ENCODE measurements at regions not wholly inside any gene's neighbourhood (a gene's known extent, or its start where the extent isn't known, plus 50 kb on each side); places are given as distances from the start of the nearest gene placed in this dataset.
A peak's percentile ranks its signal among the peaks of the same experiment; 100 is the strongest.

DNA sequence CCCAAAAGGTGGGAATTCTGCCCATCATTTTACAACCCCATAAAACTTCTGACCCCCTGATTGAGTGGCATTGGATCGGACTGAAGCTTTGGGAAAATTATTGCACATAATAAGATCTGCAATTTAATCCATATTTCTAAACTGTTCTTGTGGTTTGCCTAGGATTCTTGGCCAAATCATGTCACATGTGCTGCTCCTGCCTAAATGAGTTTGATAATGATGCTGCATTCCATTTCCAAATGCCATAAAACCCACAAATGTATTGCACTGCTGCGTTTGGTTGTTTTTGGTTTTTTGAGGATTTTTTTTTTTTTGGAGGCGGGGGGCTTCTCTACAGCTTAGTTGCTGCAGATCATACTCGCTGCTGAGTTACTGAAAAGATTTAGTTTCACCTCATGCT lies 153.6 kb downstream of the QDPR start:
- Mint-ChIP-seq H3K27ac (no peak overlapping the region), H3K36me3 (no peaks in the 10 kb centered on the region), H3K9me3 (peaks cover 0 to 10% of the 10 kb centered on the region in 2 donors)
- DNase-seq (ENCODE audit: low spot score in 2 of 2) (no peak), ATAC-seq (no peak)

DNA sequence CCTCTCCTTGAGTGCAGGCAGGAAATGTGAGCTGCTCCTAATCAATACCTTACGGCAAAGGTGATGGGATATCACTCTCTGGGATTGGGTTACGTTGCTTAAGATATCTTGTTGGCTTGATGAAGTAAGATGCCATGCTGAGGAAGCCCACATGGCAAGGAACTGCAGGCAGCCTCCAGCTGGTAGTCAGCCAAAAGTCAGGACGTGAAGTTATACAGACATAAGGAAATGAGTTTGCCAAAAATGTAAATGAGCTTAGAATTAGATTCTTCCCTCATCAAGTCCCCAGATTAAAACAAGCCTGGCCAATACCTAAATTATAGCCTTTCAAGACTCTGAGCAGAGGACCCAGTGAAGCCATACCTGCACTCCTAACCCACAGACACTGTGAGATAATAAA lies 155.0 kb downstream of the QDPR start:
- H3K36me3 Mint-ChIP-seq = no peaks in the 10 kb centered on the region
- peaks cover 0 to 10% of the 10 kb centered on the region in 2 donors for H3K9me3 Mint-ChIP-seq
- no peak overlapping the region for H3K27ac Mint-ChIP-seq
- DNase-seq (ENCODE audit: low spot score in 2 of 2) = no peak
- ATAC-seq = no peak

DNA sequence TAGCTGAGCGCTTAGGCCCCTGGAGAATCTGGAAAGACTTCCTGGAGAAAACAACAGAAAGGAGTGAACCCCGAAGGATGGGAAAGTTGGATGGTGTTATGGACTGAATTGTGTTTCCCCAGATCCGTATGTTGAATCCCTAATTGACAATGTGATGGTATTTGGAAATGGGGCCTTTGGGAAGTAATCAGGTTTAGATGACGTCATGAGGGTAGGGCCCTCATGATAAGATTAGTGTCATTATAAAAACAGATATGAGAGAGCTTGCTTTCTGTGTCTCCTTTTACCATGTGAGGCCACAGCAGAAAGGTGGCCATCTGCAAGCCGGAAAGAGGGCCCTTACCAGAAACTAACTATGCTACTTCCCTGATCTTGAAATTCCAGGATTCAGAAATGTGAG lies 159.5 kb downstream of the QDPR start:
- ATAC-seq (no peak), DNase-seq (ENCODE audit: low spot score in 2 of 2) (no peak)
- Mint-ChIP-seq H3K36me3 (no peaks in the 10 kb centered on the region), H3K27ac (peak overlapping the region in 1 of 2 donors; percentile 46), H3K9me3 (peaks cover 8 to 10% of the 10 kb centered on the region in 2 donors)

DNA sequence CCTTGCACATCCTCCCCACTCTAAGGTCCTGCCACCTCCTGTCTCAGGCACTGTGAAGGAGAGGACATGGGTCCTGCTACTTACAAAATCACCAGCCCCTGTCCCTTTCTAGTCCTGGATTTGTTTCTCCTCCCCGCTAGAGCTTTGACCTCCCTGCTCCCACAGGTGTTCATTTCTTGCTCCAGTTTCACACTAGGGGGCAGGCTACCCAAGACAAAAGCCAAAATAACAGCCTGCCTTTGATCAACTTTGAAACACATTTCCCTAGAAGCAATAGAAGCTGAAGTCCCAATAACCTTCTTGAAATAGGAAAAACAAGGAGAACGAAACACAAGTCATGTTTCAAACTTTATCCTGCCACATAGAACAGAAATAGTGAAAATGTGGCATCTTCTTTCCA lies 164.4 kb downstream of the QDPR start:
- H3K9me3 Mint-ChIP-seq = peaks cover 0 to 8% of the 10 kb centered on the region in 2 donors
- DNase-seq (ENCODE audit: low spot score in 2 of 2) (peak in 1 of 2 donors; percentile 35), ATAC-seq (peak; percentile 36 to 63)
- no peaks in the 10 kb centered on the region for H3K36me3 Mint-ChIP-seq
- no peak overlapping the region for H3K27ac Mint-ChIP-seq

DNA sequence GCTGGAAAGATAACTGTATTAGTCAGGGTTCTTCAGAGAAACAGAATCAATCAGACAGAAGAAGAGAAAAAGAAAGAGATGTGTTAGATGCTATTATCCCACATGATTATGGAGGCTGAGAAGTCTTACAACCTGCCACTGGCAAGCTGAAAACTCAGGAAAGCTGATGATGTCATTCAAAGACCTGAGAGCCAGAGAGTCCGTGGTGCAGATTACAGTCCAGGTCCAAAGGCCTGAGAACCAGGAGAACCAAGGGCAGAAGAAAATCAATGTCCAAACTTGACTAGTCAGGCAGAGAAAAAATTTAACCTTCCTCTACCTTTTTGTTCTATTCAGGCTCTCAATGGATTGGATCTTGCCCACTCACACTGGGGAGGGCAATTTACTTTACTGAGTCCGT lies 172.5 kb downstream of the QDPR start:
- Mint-ChIP-seq H3K36me3 (no peaks in the 10 kb centered on the region), H3K27ac (no peak overlapping the region), H3K9me3 (peaks cover 0 to 5% of the 10 kb centered on the region in 2 donors)
- DNase-seq (ENCODE audit: low spot score in 2 of 2) (no peak), ATAC-seq (no peak)

DNA sequence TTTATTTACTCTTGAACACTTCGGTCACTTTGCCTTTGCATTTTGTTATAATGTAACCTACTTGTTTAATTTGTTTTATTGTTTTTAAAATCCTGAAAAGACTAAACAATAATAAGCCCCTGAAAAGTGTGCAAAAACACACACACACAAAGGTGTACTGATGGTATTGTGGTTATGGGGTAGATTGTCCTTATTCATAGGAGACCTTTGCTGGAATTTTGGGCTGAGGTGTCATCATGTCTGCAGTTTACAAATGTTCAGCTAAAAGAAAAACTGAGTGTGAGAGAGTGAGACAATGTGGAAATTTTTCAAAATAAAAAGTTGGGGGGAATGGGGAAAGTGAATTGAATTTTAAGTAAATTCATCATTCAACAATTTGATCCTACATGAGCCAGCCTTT lies 174.9 kb downstream of the QDPR start:
- peak; percentile 54 to 56 for ATAC-seq
- Mint-ChIP-seq H3K27ac (peak overlapping the region; percentile 82 to 85), H3K36me3 (no peaks in the 10 kb centered on the region), H3K9me3 (peaks cover 0 to under 1% of the 10 kb centered on the region in 2 donors)
- no peak for DNase-seq (ENCODE audit: low spot score in 2 of 2)

DNA sequence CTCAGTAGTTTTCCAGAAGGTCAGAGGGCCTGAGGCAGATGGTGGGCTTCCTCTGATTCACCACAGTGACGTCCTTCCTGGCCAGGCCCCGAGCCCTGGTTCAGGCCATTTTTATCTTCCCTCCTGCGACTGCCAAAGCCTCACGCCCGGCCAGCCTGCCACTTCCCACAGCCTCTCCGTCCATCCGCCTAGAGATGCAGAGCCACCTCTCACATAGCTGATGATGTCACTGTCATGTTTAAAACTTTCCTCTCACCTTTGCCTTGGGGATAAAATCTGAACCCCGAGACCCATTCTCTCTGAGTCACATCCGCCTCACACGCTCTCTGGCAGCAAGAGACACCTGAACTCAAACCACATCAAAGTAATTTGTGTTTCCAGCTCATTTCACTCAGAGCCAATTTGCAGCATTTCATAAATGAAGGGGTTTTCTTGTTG lies 175.3 kb downstream of the QDPR start:
- H3K27ac Mint-ChIP-seq = peak overlapping the region; percentile 82 to 85
- ATAC-seq = peak; percentile 96 to 97

DNA sequence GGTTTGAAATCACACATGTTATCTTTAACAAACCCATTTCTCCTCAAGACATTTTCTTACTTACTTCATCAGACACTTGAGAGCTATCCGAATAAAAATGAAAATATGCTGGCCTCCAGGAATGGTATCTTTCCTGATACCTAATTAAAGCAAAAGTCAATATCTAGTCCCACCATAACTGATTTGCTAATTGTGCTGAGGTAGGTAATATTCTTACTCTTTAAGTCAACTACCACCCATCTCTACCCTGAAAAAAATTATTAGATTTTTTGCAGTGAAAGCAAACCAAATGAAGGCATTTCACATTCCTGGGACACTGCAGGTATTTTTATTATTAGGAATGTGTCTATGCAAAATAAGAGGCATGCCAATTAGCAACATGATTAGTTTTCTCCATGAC lies 175.8 kb downstream of the QDPR start:
- Mint-ChIP-seq H3K27ac (peak overlapping the region; percentile 82 to 85), H3K36me3 (peaks cover 0 to 5% of the 10 kb centered on the region in 2 donors)

More for the DNA sequence above, 175.3 kb downstream of the QDPR start:
- no peaks in the 10 kb centered on the region for H3K9me3 Mint-ChIP-seq
- no peaks in the 10 kb centered on the region for H3K36me3 Mint-ChIP-seq
- peak; percentile 74 to 87 for DNase-seq (ENCODE audit: low spot score in 2 of 2)

DNA sequence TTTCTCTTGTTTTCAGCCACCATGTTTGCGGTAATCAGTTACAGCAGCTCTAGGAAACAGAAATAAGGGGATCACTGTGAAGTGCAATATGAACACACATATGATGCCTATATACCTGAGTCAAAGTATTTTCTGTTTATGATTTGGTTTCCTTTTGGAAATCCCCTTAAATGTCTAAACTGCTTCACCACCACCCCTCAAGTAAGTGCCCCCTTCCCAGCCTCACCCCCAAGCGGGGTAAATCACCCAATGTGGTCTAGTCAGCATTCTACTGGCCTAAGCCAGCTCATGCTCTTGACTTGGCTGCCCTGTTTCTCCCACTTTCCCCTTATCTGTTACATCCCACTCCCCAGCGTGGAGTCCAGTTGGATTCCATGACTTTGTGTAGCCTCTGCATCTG lies 176.5 kb downstream of the QDPR start:
- peaks cover 6 to 7% of the 10 kb centered on the region in 2 donors for H3K9me3 Mint-ChIP-seq
- DNase-seq (ENCODE audit: low spot score in 2 of 2) (no peak), ATAC-seq (peak in 1 of 2 donors; percentile 40)
- peak overlapping the region; percentile 82 to 85 for H3K27ac Mint-ChIP-seq
- peaks cover 0 to 7% of the 10 kb centered on the region in 2 donors for H3K36me3 Mint-ChIP-seq

More for the DNA sequence above, 175.8 kb downstream of the QDPR start:
- peaks cover 3 to 4% of the 10 kb centered on the region in 2 donors for H3K9me3 Mint-ChIP-seq
- ATAC-seq (no peak), DNase-seq (ENCODE audit: low spot score in 2 of 2) (no peak)

DNA sequence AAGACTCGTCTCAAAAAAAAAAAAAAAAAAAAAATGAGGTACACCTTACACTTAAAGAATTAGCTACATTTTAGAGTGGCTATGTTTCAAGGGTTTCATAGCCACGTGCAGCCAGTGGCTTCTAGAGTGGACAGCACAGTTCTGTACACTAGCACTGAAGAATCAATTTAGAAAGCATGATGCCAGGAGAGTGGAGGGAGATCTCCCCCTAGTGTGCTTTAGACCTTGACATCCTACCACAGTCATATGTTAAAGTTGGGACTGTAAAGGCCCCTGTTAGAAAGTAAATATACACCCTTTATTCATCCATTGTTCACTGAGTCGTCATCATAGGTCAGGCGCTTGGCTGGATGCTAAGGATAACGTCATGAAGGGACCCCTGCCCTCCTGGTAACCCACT lies 179.4 kb downstream of the QDPR start:
- H3K9me3 Mint-ChIP-seq = peaks cover 6 to 7% of the 10 kb centered on the region in 2 donors
- peaks cover 0 to 7% of the 10 kb centered on the region in 2 donors for H3K36me3 Mint-ChIP-seq
- no peak overlapping the region for H3K27ac Mint-ChIP-seq
- DNase-seq (ENCODE audit: low spot score in 2 of 2) (no peak), ATAC-seq (no peak)

DNA sequence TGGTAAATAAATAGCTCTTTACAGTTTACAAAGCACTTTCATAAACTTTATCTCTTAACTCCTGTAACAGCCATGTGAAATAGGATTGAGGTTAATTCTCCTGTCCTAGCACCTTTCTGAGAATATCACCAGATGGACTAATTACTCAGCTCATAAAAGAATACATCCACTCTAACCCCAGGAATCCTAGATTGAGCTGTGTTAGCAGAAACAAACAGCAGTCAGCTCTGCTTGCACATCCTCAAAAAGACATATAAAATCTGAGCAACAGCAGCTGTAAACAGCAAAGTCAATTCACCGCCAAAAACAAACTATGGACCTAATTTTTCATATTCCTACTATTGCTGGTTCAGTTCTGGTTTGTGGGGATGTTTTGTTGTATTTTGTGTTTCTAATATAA lies 182.8 kb downstream of the QDPR start:
- H3K27ac Mint-ChIP-seq = peak overlapping the region in 1 of 2 donors; percentile 31
- ATAC-seq = no peak
- H3K36me3 Mint-ChIP-seq = peaks cover 0 to 7% of the 10 kb centered on the region in 2 donors
- H3K9me3 Mint-ChIP-seq = peaks cover 6 to 7% of the 10 kb centered on the region in 2 donors
- no peak for DNase-seq (ENCODE audit: low spot score in 2 of 2)

DNA sequence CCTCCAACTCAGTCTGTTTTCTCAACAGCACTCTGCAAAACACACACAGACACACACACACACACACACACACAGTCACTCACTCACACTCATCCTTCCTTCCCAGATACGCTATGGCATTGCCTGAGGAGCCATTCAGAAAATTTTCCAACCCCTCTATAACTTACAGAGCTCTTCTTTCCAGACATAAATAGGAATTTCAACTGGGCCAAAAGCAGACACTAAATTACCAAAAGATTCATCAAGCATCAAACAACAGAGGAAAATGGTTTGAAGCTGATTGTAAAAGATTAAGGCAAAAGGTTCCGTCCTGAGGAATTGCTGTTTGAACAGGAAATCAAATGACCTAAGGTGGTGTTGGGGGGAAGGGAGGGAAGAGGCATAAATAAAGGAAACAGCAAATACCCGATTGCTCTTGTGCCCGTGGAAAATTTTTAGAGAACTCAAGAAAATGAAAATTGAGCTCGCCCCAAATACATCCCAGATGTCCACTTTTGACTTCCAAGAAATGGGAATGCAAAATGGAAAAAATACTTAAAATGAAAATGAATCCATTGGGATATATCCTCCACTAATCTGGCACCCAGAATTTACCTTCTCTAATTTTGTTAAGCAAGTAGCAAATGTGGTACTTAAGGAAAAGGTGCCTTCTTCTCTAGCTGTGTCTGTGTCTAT lies 183.6 kb downstream of the QDPR start:
- ATAC-seq = no peak
- Mint-ChIP-seq H3K9me3 (peaks cover 6 to 7% of the 10 kb centered on the region in 2 donors), H3K27ac (no peak overlapping the region), H3K36me3 (peaks cover 0 to 7% of the 10 kb centered on the region in 2 donors)
- no peak for DNase-seq (ENCODE audit: low spot score in 2 of 2)

DNA sequence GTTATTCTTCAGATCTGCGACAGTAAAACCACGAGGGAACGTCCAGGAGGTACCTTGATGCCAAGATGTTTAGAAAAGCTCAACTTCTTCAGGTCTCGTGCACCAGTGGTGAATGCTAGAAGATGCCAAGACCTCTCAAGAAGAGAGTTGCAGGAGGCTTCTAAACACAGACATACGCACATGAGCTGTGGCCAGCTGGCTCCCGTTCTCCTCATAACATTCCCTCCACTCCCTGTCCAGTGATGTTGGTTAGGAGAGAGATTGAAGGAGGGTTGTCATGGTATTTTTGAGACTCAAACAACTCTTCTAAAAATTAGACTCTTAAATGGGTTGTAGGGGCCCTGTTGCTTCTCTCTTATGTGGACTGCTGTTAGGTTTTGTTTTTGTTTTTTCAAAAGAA lies 184.3 kb downstream of the QDPR start:
- H3K36me3 Mint-ChIP-seq = peaks cover 0 to 7% of the 10 kb centered on the region in 2 donors
- no peak overlapping the region for H3K27ac Mint-ChIP-seq
- H3K9me3 Mint-ChIP-seq = peaks cover 6 to 7% of the 10 kb centered on the region in 2 donors
- DNase-seq (ENCODE audit: low spot score in 2 of 2) (no peak), ATAC-seq (no peak)

DNA sequence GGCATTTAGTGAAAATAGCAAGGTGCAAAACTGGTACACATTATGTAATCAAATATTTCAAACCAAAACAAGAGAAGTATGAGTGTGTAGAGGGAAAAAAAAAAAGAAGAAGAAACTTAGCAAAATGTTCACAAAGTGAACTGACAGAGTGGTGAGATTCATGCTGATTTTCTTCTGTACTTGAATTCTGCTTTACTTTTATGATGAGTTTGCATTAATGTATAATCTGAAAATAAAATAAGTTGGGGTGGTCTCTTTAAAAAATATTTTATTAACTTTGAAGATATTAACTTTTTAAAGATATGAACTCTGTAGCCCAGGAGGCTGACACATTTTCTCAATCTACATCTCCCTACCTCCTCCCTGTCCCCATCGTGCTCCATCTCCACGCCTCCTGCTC lies 185.1 kb downstream of the QDPR start:
- Mint-ChIP-seq H3K27ac (no peak overlapping the region), H3K9me3 (peaks cover 6 to 7% of the 10 kb centered on the region in 2 donors), H3K36me3 (peaks cover 0 to 7% of the 10 kb centered on the region in 2 donors)
- DNase-seq (ENCODE audit: low spot score in 2 of 2) (no peak), ATAC-seq (no peak)

DNA sequence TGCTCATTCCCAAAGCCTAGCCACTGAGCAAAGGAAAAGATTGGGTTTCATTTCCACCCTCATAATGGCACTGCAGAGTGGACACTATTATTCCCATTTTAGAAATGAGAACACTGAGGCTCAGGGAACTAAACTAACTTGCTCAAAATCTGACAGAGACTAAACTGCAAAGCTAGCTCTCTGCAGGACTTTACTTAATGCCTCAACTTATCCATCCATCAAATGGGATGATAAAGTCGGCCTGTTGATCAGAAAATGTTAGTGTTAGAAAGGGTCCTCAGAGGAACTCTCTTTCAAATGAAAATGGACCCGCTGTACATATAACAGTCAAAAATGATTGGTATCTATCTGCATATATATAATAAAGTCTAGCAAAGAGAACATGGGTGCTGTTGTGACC lies 186.8 kb downstream of the QDPR start:
- Mint-ChIP-seq H3K9me3 (peaks cover 4 to 7% of the 10 kb centered on the region in 2 donors), H3K36me3 (no peaks in the 10 kb centered on the region), H3K27ac (no peak overlapping the region)
- ATAC-seq (no peak), DNase-seq (ENCODE audit: low spot score in 2 of 2) (no peak)

DNA sequence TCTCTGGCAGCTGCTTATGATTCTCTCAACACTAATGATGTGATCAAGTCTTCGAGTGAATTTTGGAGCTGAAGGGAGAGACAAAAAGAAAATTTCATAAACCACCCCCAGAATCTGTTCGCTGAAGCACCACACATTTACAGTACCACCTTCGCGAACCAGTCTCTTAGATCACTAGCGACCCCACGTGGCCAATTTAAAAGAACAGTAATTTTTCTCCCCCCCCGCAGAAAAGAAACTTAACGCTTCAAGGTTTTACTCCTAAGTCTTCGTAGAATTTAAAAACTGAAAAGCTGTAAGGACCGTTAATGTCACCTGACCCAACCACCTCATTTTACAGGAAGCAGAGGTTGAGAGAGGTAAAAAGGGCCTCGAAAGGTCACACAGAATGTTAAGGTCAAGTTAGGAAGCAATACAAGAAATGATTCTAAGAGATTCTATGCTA lies 187.5 kb downstream of the QDPR start:
- Mint-ChIP-seq H3K36me3 (no peaks in the 10 kb centered on the region), H3K9me3 (peaks cover 7 to 8% of the 10 kb centered on the region in 2 donors), H3K27ac (peak overlapping the region in 1 of 2 donors; percentile 77)
- ATAC-seq (peak; percentile 37 to 74), DNase-seq (ENCODE audit: low spot score in 2 of 2) (peak in 1 of 2 donors; percentile 47)

DNA sequence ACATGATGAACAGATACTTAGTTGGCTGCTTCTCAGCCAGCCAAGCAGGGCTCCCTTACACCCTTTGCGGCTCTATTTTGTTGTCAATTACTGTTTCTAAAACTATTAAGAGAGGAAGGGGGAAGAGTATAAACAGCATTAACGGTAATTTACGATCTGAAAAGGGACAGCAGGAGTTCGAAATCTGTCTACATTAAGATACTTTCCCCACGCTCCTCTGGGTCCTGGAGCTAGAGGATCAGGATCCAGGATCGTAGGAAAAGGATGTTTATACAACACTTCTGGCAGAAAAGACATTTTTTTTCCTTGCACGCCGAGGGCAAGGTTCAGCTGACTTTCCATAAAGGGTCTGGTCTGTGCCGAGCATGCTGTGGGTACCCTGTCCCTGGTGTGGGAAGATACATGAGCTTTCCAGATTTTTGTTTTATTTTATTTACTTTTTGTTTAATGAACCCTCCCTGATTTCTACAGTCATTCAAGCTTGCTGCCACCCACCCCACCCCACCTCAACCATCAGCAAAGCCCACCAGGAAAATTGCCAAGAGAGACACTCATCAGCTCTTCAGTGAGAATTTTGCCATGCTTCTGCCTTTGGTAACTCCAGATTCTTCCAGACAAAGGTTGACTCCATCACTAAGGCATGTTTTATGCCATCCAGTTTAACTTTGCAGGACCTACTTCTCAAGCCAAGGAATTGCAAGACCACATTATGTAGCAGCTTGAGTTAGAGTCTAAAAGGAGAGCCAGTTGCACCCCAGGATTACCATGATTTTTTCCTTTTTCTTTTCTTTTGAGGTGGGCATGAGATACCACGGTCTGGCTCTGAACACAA lies 188.1 kb downstream of the QDPR start:
- ATAC-seq = no peak
- no peak for DNase-seq (ENCODE audit: low spot score in 2 of 2)
- Mint-ChIP-seq H3K27ac (peak overlapping the region in 1 of 2 donors; percentile 77), H3K9me3 (peaks cover 7 to 8% of the 10 kb centered on the region in 2 donors), H3K36me3 (no peaks in the 10 kb centered on the region)
